Omental fat pad (tissue), 3 donors: ENCODE measurements at regions not wholly inside any gene's neighbourhood (a gene's known extent, or its start where the extent isn't known, plus 50 kb on each side); places are given as distances from the start of the nearest gene placed in this dataset.

ENCODE experiments used
- ATAC-seq: fragments of 150-250 bp; one replicate; pipeline ENCODE4 v1.9.1; 2016; ENCODE audit warnings: mild to moderate bottlenecking, moderate library complexity; ENCODE audit not compliant: low FRiP score
- DNase-seq: peaks from one replicate; pipeline ENCODE4 v3.0.0-alpha.2; 2019; ENCODE audit warnings: low spot score
- TF ChIP-seq, protein P1 (sequence below), 3 donors: fragments of 450-650 bp; IDR thresholded peaks; one replicate each; pipeline ENCODE4 v1.5.1; 2016 to 2017; ENCODE audit warnings: antibody characterized with exemption in 3 of 3, mild to moderate bottlenecking in 3 of 3, moderate library complexity in 2 of 3

DNA sequence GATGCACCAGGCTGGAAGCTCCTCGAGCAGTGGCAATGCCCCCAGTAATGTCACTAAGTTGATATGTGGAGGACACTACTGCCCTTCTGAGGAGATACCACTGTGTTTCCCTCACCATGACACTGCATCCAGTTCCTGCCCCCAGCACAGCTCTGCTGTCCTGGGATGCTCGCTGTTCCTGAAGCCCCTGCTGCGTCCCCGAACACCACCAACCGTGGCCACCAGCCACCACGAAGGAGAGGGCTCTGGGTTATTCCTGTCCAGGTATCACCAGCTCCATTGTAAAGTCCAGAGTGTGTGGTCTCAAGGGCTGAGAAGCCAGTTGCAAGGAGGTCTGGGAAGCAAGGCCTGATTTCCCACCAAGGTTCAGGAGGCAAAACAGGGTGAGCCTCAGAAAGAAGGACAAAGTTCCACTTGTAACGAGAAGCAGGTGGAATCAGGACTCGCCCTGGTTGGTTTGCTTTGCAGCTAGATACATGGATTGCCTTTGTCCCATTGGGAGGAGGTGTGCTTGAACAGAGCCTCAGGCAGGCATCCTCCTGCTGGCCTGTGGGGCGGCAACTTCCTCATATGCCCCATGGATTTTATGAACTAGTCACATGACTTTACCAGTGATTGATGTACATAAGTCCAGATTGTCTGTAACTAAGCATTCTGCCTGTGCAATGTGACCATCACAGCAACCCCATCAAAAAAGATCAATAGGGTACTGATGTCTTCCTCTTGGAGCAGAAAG lies 427.0 kb upstream of the VSTM2A start:
- TF ChIP-seq, protein P1, sequence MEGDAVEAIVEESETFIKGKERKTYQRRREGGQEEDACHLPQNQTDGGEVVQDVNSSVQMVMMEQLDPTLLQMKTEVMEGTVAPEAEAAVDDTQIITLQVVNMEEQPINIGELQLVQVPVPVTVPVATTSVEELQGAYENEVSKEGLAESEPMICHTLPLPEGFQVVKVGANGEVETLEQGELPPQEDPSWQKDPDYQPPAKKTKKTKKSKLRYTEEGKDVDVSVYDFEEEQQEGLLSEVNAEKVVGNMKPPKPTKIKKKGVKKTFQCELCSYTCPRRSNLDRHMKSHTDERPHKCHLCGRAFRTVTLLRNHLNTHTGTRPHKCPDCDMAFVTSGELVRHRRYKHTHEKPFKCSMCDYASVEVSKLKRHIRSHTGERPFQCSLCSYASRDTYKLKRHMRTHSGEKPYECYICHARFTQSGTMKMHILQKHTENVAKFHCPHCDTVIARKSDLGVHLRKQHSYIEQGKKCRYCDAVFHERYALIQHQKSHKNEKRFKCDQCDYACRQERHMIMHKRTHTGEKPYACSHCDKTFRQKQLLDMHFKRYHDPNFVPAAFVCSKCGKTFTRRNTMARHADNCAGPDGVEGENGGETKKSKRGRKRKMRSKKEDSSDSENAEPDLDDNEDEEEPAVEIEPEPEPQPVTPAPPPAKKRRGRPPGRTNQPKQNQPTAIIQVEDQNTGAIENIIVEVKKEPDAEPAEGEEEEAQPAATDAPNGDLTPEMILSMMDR (IDR thresholded peaks at IDR 0.05): no peak
- no peak for ATAC-seq
- DNase-seq: no peak

DNA sequence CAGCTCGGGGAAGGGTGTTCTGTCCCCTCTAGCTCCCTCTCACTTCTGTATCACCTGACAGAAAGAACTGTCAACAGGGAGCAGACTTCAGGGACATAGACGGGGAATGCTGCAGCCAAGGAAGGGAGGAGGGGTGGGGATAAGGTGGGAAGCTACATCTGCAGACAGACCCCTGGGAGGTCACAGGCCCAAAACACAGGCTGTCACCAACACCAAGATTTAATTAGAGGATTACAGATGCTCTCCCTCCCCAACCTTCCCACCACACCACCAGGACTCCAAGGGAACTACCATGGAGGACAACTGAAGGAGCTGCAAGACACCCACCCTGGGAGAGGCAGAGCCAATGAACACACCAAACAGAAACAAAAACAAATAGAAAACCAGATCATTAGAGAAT lies 425.2 kb upstream of the VSTM2A start:
- no peak for ATAC-seq
- DNase-seq: no peak
- TF ChIP-seq, protein P1 (IDR thresholded peaks at IDR 0.05): no peak

DNA sequence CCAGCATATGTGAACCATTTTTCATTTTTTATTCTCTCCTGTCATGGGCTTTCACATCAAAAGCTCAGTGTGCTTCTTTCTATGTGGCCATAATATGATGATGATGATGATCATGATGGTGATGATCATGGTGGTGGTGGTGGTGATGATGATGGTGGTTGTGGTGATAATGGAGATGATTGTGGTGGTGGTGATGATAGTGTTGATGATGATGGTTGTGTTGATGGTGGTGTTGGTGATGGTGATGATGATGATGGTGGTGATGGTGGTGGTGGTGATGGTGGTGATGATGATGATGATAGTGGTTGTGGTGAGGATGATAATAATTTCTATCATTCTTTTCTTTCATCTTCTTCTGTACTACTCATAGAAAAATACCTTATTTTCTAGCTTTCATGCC lies 413.1 kb upstream of the VSTM2A start:
- no peak for ATAC-seq
- no peak for DNase-seq
- TF ChIP-seq, protein P1 (IDR thresholded peaks at IDR 0.05): no peak

DNA sequence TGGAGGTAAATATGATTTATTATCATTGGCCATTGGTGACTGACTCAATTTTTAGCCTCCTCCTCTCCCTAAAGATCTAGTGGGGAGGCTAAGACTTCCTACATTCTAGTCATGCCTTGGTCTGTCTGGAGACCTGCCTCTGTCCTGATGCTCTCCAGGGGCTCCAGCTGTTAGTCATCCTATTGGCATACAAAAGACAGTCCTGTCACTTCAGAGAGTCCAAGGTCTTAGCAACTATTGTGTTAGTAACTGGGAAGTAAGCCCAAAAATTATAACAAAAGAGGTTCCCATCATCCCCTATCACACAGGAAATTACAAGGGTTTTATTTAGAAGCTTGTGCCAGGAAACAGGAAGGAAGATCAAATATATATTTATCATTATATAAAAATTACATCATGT lies 400.6 kb upstream of the VSTM2A start:
- ATAC-seq (no peak), DNase-seq (no peak)
- TF ChIP-seq, protein P1 (IDR thresholded peaks at IDR 0.05): no peak

DNA sequence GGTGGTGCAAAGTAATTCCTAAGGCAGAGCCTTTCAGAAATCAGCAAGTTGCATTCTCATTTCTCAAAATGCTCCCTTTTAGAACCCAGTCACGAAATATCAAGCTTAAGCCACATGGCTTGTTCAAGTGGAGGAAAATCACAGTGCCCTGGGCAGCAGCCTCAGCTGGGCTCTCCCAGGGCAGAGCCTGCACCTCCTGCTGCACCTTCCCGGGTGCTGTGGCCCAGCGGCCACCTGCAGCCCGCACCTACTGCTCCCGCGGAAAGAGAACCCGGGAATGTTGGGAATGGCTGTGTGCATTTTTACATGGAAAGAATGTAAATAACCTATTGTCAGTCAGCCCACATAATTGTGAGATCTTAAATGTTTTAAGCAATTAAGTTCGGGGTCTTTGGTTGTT lies 396.5 kb upstream of the VSTM2A start:
- TF ChIP-seq, protein P1 (IDR thresholded peaks at IDR 0.05): no peak
- ATAC-seq: no peak

DNA sequence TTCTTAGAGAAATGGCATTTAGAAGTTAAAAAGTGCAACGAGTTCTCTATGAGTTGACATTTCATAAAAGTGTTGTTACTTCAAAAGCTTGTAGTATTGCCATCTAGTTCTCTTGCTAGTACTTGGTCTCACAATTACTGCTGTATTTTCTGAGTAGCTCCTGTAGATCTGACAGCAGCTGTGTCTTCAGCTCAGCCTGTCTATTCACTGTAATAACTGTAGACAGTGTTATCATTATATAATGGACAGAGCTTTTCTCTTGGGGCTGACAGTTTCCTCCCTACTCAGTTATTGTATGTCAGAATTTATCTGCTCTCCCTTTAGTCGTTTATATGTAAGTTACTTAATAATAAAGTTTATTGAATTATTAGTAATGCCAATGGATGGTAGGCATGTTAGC lies 388.7 kb upstream of the VSTM2A start:
- TF ChIP-seq, protein P1 (IDR thresholded peaks at IDR 0.05): no peak
- no peak for ATAC-seq

More for the DNA sequence above, 396.5 kb upstream of the VSTM2A start:
- no peak for DNase-seq

DNA sequence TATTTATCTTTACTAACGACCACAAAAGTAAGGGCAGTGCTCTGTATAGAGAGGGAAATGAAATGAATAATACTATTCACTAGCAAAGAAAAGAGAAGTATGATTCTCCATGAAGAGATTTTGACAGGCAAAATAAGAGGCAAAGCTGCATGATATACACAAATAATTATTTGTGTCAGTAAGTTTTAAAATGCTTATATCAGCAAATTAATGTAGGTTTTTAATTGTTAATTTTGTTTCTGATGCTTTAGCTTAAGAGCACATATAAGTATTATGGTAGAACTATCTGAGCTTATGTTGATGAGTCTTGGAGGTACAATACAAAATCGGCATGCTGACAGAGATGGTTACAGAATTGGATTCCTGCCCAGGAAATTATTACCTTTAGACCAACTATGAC lies 383.1 kb upstream of the VSTM2A start:
- DNase-seq (no peak), ATAC-seq (no peak)
- TF ChIP-seq, protein P1 (IDR thresholded peaks at IDR 0.05): no peak

More for the DNA sequence above, 388.7 kb upstream of the VSTM2A start:
- DNase-seq: no peak
